ENCODE measurements at regions not wholly inside any gene's neighbourhood (a gene's known extent, or its start where the extent isn't known, plus 50 kb on each side); places are given as distances from the start of the nearest gene placed in this dataset.
"Not testable (repeated sequence)": the region's sequence is repeated elsewhere in the genome, so short reads cannot be mapped to it uniquely, and the experiment has no call there.

DNA sequence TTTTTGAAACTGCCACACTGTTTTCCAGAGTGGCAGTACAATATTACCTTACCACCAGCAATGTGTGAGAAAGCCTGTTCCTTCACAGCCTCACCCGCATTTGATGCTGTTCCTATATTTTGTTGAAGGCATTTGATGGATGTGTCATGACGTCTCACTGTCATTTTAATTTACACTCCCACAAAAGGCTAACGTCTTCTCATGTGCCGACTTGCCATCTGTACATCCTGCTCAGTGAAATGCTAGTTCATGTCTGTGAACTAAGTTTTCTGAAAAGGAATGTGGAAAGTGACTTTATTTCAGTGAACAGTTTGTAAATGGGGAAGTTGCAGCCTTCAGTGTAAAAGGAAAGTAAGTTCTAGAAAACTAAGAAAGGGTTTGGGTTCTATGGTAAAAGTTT lies 131.6 kb downstream of the KCNJ12 start:
- H3K4me1 ChIP-seq (ENCODE audit: control insufficient read depth, insufficient read depth, low read length); H3K4me3 ChIP-seq (ENCODE audit: low read depth, low read length); POLR2A ChIA-PET; H3K36me3 ChIP-seq (ENCODE audit: control insufficient read depth in 2 of 2, insufficient read depth in 1 of 2, low read length in 2 of 2); H3K27ac ChIP-seq (ENCODE audit: extremely low read depth, low read depth, low read length); H3K9me3 ChIP-seq (ENCODE audit: control insufficient read depth, insufficient read depth, low read depth, low read length): not testable (repeated sequence)
- CTCF ChIA-PET: interaction anchor here (0.6 to 3.0 kb wide), 2 partner anchors 51 to 350 kb away, joined by 3 to 20 read pairs; no protein-coding TSS in a partner anchor

DNA sequence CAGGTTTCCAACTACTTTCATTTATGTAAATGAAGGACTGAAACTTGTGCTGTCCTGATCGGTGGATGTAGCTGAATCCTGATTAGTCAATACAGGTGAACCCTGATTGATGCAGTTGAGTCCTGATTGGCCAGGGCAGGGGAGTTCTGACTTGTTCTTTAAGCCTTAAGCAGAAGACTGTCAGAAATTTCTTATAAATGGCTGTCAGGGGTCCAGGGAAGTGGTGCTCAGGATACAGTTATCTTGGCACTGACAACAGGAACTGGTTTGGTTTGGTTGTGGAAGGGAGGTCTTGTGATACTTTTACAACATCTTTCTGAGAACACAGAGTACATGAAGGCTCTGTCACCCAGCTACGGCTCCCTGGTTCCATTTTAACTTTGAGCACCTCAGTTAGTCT lies 132.1 kb downstream of the KCNJ12 start:
- no peak overlapping the region for H3K27ac ChIP-seq (ENCODE audit: extremely low read depth, low read depth, low read length)
- TF ChIP-seq ZNF354C (tag by site-specific recombination; IDR thresholded peaks at IDR 0.05; ENCODE audit: borderline replicate concordance, low read depth): no peak
- no peak for TF ChIP-seq ZXDB (tag by site-specific recombination; IDR thresholded peaks at IDR 0.05)
- TF ChIP-seq, protein P1, sequence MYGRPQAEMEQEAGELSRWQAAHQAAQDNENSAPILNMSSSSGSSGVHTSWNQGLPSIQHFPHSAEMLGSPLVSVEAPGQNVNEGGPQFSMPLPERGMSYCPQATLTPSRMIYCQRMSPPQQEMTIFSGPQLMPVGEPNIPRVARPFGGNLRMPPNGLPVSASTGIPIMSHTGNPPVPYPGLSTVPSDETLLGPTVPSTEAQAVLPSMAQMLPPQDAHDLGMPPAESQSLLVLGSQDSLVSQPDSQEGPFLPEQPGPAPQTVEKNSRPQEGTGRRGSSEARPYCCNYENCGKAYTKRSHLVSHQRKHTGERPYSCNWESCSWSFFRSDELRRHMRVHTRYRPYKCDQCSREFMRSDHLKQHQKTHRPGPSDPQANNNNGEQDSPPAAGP (tag by site-specific recombination; IDR thresholded peaks at IDR 0.05): no peak
- TF ChIP-seq, protein P2, sequence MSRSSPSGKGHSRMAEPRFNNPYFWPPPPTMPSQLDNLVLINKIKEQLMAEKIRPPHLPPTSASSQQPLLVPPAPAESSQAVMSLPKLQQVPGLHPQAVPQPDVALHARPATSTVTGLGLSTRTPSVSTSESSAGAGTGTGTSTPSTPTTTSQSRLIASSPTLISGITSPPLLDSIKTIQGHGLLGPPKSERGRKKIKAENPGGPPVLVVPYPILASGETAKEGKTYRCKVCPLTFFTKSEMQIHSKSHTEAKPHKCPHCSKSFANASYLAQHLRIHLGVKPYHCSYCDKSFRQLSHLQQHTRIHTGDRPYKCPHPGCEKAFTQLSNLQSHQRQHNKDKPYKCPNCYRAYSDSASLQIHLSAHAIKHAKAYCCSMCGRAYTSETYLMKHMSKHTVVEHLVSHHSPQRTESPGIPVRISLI (tag by site-specific recombination; IDR thresholded peaks at IDR 0.05): no peak
- TF ChIP-seq ZFHX2 (tag by site-specific recombination; conservative IDR thresholded peaks at IDR 0.05): no peak
- no peak for TF ChIP-seq ZFP69B (tag by site-specific recombination; IDR thresholded peaks at IDR 0.05)
- no peak for TF ChIP-seq KLF7 (tag by site-specific recombination; IDR thresholded peaks at IDR 0.05; ENCODE audit: borderline replicate concordance)
- no peak for TF ChIP-seq ZNF341 (tag by site-specific recombination; IDR thresholded peaks at IDR 0.05; ENCODE audit: low read depth)
- no peak for TF ChIP-seq FEZF1 (tag by site-specific recombination; IDR thresholded peaks at IDR 0.05)
- TF ChIP-seq BCL11A (tag by site-specific recombination; IDR thresholded peaks at IDR 0.05; ENCODE audit: low read depth): no peak
- TF ChIP-seq, protein P3, sequence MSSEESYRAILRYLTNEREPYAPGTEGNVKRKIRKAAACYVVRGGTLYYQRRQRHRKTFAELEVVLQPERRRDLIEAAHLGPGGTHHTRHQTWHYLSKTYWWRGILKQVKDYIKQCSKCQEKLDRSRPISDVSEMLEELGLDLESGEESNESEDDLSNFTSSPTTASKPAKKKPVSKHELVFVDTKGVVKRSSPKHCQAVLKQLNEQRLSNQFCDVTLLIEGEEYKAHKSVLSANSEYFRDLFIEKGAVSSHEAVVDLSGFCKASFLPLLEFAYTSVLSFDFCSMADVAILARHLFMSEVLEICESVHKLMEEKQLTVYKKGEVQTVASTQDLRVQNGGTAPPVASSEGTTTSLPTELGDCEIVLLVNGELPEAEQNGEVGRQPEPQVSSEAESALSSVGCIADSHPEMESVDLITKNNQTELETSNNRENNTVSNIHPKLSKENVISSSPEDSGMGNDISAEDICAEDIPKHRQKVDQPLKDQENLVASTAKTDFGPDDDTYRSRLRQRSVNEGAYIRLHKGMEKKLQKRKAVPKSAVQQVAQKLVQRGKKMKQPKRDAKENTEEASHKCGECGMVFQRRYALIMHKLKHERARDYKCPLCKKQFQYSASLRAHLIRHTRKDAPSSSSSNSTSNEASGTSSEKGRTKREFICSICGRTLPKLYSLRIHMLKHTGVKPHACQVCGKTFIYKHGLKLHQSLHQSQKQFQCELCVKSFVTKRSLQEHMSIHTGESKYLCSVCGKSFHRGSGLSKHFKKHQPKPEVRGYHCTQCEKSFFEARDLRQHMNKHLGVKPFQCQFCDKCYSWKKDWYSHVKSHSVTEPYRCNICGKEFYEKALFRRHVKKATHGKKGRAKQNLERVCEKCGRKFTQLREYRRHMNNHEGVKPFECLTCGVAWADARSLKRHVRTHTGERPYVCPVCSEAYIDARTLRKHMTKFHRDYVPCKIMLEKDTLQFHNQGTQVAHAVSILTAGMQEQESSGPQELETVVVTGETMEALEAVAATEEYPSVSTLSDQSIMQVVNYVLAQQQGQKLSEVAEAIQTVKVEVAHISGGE (tag by site-specific recombination; conservative IDR thresholded peaks at IDR 0.05; ENCODE audit: low read depth): no peak
- no peak for TF ChIP-seq ZNF311 (tag by site-specific recombination; IDR thresholded peaks at IDR 0.05; ENCODE audit: borderline replicate concordance)
- no peak for TF ChIP-seq KLF1 (tag by site-specific recombination; IDR thresholded peaks at IDR 0.05)
- no peak for TF ChIP-seq ZNF292 (tag by site-specific recombination; IDR thresholded peaks at IDR 0.05; ENCODE audit: borderline replicate concordance, low read depth)
- no peak for TF ChIP-seq SCRT1 (tag by site-specific recombination; IDR thresholded peaks at IDR 0.05; ENCODE audit: borderline replicate concordance)
- TF ChIP-seq, protein P4, sequence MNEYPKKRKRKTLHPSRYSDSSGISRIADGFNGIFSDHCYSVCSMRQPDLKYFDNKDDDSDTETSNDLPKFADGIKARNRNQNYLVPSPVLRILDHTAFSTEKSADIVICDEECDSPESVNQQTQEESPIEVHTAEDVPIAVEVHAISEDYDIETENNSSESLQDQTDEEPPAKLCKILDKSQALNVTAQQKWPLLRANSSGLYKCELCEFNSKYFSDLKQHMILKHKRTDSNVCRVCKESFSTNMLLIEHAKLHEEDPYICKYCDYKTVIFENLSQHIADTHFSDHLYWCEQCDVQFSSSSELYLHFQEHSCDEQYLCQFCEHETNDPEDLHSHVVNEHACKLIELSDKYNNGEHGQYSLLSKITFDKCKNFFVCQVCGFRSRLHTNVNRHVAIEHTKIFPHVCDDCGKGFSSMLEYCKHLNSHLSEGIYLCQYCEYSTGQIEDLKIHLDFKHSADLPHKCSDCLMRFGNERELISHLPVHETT (tag by site-specific recombination; IDR thresholded peaks at IDR 0.05): no peak
- no peak for TF ChIP-seq SP2 (tag by site-specific recombination; IDR thresholded peaks at IDR 0.05)
- TF ChIP-seq ZNF843 (tag by site-specific recombination; IDR thresholded peaks at IDR 0.05): no peak
- no peak for TF ChIP-seq MEIS1 (CRISPR knock-in tag; IDR thresholded peaks at IDR 0.05; ENCODE audit: borderline replicate concordance)
- TF ChIP-seq OVOL3 (tag by site-specific recombination; IDR thresholded peaks at IDR 0.05): no peak
- ChIA-PET CTCF (interaction anchor here (0.6 to 6.7 kb wide), 3 partner anchors 51 to 350 kb away, joined by 3 to 63 read pairs (median 20); no protein-coding TSS in a partner anchor), POLR2A (no interaction called here)
- no peaks in the 10 kb centered on the region for H3K9me3 ChIP-seq (ENCODE audit: control insufficient read depth, insufficient read depth, low read depth, low read length)
- no peak overlapping the region for H3K4me3 ChIP-seq (ENCODE audit: low read depth, low read length)
- no peaks in the 10 kb centered on the region for H3K36me3 ChIP-seq (ENCODE audit: control insufficient read depth in 2 of 2, insufficient read depth in 1 of 2, low read length in 2 of 2)
- H3K4me1 ChIP-seq (ENCODE audit: control insufficient read depth, insufficient read depth, low read length): 0 out of 2 replicates have a peak, but pooled peaks cover 5% of the 10 kb centered on the region

Data from HEK293 (cell line).